ENCODE measurements at regions not wholly inside any gene's neighbourhood (a gene's known extent, or its start where the extent isn't known, plus 50 kb on each side); places are given as distances from the start of the nearest gene placed in this dataset.
"Not testable (repeated sequence)": the region's sequence is repeated elsewhere in the genome, so short reads cannot be mapped to it uniquely, and the experiment has no call there.

- DNase-seq = no peak
Observed at GRCh38 chr6:167751579-167752115, 75.1 kb upstream of the AFDN start.

GRCh38 chr6:167753281-167753680 is 73.4 kb upstream of the AFDN start:
- not testable (repeated sequence) for DNase-seq

DNA sequence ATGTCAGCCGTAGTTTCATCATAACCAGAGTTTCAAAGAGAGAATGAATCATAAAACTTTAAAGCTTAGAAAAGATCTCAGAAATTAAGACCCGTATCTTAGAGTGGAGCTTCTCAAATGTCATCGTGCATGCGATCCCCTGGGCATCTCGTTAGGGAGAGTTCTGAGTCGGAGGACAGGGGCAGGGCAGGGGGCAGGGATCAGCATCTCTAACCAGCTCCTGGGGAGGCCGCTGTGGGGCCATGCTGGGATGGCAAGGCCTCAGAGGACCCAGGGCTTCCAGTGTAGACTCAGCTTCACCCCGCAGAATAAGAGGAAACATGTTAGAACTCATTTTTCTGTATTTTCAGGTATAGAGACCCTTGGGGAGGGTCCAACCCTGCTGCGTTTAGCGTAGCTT is 72.0 kb upstream of the AFDN start:
- no peak for DNase-seq

DNA sequence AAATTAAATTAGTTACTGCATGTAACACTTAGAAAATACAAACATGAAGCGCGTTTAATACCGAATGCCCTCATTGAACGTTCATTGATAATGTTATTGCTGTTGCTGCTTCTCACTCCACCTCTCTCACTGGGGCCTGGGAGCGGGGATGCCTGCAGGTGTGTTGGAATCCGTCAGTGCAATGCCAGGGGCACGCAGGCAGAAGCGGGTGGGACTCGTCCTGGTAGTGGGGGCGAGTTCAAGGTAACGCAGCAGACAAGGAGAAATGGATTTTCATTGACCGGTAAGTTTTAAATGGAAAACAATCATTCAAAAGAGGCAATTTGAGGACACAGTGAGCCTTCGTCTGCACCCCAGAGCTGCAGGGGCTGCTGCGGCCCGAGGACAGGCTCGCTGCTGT is 71.2 kb upstream of the AFDN start:
- no peak for DNase-seq

DNA sequence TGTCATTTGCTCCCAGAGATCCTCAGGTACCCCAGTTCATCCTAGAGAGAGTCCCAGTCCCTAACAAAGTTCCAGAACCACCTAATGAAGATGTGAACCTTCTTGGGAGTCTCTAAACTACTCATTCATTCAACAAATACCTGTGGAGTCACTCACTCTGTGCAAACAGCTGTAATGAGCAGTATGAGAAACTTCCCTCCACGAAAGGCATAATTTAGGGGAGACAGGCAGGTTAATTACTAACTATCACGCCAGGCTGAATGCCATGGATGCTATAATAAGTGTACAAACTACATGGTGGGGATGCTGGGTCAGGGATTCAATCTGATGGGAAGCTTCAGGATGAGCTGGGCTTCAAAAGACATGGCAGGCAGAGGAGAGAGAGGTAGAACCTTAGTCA is 70.1 kb upstream of the AFDN start:
- DNase-seq = no peak

GRCh38 chr6:167757249-167757648 is 69.5 kb upstream of the AFDN start:
- no peak for DNase-seq

DNA sequence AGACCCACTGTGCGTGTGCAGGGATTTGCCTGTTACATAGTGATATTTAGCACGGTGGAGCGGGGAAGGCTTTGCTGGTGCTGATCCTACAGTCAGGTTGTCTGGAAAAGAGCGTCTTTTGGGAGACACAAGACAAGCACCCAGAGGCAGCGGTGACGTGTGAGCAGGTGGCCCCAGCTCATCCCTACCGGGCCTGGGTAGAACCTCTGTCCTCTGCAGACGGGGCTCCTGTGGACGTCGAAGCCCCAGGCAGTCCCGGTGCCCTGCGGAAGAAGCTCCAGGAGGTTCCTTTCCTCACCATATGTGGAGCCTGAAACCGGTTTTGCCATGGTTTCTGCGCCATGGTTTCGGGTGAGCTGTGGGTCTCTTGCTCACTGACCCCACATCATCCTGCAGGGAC is 68.9 kb upstream of the AFDN start:
- no peak for DNase-seq

DNA sequence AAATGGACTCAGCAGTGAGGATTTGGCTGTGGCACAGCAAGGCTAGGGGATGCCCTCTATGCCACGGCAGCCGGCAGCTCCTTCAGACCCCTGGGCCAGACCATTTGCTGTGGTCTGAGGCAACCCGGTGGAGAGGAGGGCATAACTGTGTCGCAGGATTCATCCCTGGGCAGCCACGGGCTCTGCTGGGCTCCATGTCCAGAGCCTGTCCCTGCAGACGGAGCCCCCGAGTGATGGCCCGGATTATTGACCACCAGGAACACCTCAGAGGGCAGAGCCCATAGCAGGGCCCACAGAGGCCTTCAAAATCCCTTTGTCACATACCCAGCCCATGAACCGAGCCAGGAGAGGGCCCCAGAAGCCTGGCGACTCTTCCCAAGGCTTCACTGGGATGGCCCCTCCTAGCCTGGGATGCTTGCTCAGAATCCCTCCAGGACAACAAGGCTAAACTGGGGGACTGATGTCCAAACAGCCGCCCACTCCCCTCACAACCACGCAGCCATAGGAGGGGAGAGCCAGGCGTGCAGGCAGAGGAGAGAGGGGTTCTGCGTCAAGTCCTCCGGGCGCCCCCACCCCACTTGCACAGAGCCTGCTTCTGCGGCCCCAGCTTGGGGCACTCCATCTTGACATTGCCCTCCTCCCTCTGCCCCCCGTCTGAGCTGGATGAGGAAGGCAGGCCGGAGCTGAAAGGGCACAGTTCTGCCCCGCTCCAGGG is 68.2 kb upstream of the AFDN start:
- no peak for DNase-seq

- no peak for DNase-seq
Observed at GRCh38 chr6:167759206-167759605, 67.5 kb upstream of the AFDN start.

DNA sequence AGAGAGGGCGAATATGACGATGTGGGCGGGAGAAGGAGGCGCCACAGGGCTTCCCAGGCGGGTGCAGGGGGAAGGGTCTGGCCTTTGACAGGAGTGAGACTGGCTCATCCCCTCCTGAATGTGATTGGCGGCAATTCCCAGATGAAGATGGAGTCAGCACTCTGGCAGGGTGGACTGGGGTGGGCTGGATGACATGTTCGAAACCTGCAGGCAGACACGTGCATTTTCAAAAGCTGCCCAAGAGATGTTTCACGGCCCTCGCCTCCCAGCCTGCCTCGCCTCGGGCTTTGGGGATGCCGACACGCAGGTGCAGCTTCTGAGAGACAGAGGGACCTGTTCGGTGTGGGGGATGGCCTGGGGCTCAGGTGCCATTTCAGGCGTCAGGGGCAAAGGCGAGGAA is 66.8 kb upstream of the AFDN start:
- no peak for DNase-seq

DNA sequence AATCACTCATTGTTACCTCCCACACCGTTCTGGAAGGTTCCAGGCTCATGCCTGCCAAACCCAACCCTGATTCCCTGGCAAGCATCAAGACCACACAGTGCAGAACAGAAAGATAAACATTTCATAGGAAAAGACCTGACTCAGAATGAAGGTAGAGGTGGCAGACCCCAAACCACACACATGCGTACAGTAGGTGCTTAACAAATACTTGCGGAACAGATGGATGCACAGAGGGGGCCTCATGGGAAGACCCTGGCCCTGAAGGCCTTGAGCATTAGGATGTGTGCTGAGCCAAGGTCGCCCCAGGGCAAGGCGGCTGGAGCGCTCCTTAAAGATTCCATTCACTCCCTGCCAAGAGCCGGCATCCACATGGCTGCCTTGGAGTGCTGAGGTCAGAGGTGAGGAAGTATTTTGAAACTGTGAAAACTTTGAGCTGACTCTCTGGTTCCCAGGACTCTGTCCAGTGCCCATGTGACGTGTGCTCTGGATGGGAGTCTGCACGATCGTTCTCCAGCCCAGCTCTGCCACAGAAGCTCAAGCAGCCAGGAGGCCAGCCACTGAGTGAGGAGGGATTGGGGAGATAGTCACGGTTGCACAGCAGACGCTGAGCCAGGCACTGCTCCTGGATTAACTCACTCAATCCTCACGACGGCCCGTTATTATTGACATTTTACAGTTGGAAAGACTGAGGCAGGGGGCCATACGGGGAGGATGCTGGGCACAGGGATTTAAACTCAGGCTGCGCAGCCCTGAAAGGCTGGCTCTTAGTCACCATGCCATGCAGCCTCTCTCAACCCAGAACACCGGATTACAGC is 65.5 kb upstream of the AFDN start:
- DNase-seq = peak in 17 of 51 donors; percentile 11 to 63 (median 30)

- DNase-seq = no peak
Observed at GRCh38 chr6:167761794-167762258, 64.9 kb upstream of the AFDN start.

DNA sequence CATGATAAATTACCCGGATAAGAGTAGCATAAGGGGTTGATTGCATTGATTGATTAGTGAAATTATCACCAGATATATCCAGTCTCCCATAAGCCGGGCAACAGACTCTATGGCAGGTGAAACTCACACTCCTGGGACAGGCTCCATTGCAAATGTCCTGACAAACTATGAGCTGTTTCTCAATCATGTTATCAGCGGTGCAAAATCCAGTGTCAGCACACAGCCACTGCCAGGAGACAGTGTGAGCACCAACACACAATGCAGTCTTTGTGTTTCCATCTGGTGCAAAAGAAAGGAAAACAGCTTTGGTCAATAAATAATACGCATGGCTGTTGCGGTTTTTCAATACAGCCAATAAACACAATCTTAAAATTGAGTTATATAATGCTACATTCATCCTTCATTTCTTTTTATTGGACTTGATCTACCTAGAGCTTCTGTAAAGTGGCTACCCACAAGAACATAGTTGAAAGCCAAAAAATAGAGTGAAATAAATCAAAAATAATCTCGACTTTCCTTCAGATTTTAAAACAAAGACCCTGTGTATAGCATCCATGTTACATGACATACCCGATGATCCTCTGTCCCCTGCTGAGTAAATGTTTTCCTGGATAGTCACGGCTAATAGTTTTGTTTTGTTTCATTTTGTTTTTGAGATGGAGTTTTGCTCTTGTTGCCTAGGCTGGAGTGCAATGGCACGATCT is 64.3 kb upstream of the AFDN start:
- peak in 17 of 51 donors; percentile 11 to 61 (median 30) for DNase-seq

- no peak for DNase-seq
Observed at GRCh38 chr6:167763056-167763944, 63.4 kb upstream of the AFDN start.

GRCh38 chr6:167764215-167764614 is 62.5 kb upstream of the AFDN start:
- DNase-seq = no peak

DNA sequence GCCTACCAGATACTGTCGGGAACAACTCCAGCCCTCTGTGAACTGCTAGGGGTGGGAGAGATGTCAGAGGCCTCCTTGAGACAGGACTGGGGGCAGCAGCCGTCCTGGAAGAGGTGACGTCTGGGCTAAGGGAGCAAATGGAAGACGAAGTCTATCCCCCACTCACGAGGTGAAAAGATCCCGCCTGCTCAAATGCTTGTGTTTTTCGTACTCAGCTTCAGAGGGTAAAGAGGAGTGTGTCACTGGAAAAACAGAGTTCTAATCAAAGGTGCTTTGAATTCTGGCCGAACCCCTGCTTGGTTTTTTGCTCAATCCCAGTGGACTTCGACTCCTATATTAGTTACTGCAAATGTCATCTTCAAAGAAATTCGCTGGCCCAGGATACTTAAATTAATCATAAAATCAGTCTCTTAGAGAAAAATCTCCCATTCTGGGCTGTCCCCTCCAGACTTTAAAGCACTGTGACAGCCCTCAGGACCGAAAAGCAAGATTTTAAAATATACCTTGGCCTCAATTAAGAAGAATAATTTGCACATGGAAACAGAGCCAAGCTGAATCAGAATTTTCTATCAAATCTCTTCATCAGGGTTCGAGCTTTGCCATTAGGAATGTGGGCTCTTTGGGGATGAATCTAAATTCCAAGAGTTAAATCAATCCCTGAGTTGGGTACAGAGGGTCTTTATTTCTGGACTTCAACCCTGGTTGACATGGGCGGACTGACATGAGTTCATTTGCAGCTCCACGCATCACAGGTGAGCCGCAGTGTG is 61.8 kb upstream of the AFDN start:
- DNase-seq = no peak

DNA sequence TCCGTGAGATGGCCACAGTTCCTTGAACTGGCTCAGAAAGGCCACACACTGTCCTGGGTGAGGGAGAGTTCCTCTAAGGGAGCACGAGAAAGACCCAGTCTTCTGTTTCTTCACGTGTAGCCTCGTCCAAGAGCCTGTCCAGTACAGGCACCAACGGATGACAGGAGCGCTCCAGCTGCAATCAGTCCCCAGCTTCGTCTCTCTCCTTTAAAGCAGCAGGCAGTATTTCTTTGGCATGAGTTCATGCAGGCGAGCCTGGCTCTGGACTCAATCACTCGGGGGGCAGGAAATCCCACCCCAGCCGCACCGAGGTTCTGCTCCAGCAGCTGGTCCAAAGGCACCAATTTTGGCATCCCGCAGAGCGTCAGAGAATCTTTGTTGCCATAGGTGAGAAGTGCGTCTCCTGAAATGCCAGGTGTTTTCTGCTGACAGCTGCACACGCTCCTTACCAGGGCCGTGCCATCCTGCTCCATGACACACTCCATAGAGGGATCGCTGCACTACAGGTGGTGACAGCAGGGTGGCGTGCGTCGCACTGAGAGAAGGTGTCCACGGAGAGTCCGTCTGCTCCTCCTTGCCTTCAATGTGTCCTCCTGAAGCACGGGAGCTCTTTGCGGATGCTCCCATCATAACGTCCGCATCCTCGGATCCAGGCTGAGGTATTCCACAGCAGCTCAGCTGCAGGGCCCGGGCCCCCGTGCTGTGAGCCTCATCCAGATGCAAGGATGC is 59.6 kb upstream of the AFDN start:
- DNase-seq = no peak

DNA sequence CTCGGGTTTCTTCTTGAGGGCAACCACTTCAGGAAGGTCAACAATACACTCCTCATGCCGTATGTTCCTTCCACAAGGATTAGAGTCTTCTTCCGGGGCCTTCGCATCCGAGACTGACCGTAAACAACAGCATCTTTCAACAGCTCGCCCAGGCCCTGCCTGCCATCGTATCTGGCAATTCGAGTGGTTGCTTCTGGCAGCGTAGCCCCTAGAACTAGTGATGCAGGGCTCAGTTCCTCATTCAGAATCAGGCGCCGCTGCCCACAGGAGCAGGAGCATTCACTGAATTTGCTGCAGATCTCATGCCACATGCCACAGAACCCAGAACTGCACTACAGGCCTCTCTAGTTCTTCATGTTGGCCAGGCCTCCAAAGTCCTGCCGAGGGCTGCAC is 59.0 kb upstream of the AFDN start:
- no peak for DNase-seq

GRCh38 chr6:167768471-167769215 is 58.1 kb upstream of the AFDN start:
- DNase-seq = no peak

Data from hypothalamus (tissue), 51 donors.